ENCODE measurements at regions not wholly inside any gene's neighbourhood (a gene's known extent, or its start where the extent isn't known, plus 50 kb on each side); places are given as distances from the start of the nearest gene placed in this dataset.

DNA sequence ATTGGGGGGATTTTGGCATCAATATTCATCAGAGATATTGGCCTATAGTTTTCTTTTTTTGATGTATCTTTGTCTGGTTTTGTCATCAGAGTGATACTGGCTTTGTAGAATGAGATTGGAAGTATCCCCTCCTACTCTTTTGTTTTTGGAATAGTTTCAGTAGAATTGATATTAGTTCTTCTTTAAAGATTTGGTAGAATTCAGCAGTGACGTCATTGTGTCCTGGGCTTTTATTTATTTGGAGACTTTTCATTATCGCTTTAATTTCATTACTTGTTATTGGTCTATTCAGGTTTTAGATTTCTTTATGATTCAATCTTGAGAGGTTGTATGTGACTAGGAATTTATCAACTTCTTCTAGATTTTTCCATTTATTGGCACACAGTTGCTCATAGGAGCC, 825.5 kb upstream of the NXPH2 start:
- TF ChIP-seq, protein P1, sequence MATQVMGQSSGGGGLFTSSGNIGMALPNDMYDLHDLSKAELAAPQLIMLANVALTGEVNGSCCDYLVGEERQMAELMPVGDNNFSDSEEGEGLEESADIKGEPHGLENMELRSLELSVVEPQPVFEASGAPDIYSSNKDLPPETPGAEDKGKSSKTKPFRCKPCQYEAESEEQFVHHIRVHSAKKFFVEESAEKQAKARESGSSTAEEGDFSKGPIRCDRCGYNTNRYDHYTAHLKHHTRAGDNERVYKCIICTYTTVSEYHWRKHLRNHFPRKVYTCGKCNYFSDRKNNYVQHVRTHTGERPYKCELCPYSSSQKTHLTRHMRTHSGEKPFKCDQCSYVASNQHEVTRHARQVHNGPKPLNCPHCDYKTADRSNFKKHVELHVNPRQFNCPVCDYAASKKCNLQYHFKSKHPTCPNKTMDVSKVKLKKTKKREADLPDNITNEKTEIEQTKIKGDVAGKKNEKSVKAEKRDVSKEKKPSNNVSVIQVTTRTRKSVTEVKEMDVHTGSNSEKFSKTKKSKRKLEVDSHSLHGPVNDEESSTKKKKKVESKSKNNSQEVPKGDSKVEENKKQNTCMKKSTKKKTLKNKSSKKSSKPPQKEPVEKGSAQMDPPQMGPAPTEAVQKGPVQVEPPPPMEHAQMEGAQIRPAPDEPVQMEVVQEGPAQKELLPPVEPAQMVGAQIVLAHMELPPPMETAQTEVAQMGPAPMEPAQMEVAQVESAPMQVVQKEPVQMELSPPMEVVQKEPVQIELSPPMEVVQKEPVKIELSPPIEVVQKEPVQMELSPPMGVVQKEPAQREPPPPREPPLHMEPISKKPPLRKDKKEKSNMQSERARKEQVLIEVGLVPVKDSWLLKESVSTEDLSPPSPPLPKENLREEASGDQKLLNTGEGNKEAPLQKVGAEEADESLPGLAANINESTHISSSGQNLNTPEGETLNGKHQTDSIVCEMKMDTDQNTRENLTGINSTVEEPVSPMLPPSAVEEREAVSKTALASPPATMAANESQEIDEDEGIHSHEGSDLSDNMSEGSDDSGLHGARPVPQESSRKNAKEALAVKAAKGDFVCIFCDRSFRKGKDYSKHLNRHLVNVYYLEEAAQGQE (IDR thresholded peaks at IDR 0.05; ENCODE audit: insufficient replicate concordance, low read depth): no peak
- TF ChIP-seq GABPA (IDR thresholded peaks at IDR 0.05; ENCODE audit: low read depth): no peak
- TF ChIP-seq, protein P2, sequence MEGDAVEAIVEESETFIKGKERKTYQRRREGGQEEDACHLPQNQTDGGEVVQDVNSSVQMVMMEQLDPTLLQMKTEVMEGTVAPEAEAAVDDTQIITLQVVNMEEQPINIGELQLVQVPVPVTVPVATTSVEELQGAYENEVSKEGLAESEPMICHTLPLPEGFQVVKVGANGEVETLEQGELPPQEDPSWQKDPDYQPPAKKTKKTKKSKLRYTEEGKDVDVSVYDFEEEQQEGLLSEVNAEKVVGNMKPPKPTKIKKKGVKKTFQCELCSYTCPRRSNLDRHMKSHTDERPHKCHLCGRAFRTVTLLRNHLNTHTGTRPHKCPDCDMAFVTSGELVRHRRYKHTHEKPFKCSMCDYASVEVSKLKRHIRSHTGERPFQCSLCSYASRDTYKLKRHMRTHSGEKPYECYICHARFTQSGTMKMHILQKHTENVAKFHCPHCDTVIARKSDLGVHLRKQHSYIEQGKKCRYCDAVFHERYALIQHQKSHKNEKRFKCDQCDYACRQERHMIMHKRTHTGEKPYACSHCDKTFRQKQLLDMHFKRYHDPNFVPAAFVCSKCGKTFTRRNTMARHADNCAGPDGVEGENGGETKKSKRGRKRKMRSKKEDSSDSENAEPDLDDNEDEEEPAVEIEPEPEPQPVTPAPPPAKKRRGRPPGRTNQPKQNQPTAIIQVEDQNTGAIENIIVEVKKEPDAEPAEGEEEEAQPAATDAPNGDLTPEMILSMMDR (IDR thresholded peaks at IDR 0.05; ENCODE audit: insufficient read depth, low read length): no peak
- Histone ChIP-seq H3K27ac (replicated peaks) (no peak overlapping the region), H3K4me3 (replicated peaks; ENCODE audit: insufficient read depth, low read length) (no peak overlapping the region), H3K27me3 (ENCODE audit: insufficient read depth, poor library complexity, severe bottlenecking) (no peaks in the 10 kb centered on the region)
- no peak for DNase-seq (ENCODE audit: low read depth in 1 of 2, low spot score in 1 of 2)

DNA sequence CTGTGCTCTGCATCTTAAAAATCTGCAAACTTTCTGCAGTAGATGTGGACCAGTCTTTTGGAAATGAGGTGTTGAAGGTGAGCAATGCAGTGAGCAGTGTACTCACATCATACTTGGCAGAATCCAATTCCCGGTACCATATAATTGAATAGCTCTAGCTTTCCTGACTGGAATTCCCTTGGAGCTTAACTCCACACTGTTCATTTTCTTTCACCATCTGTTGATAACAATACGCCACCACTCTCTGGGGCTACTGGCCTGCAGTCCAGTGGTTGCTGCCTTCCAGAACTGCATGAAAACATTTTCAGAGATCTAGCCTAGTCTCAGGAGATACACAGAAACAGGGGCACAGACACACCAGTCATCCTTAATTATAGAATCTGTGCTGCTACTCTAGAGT, 820.0 kb upstream of the NXPH2 start:
- Histone ChIP-seq H3K27me3 (ENCODE audit: insufficient read depth, poor library complexity, severe bottlenecking) (no peaks in the 10 kb centered on the region), H3K4me3 (replicated peaks; ENCODE audit: insufficient read depth, low read length) (no peak overlapping the region), H3K27ac (replicated peaks) (no peak overlapping the region)
- TF ChIP-seq, protein P1 (IDR thresholded peaks at IDR 0.05; ENCODE audit: insufficient replicate concordance, low read depth): no peak
- TF ChIP-seq SPI1 (IDR thresholded peaks at IDR 0.05; ENCODE audit: borderline replicate concordance, low read depth): no peak
- TF ChIP-seq, protein P2 (IDR thresholded peaks at IDR 0.05; ENCODE audit: insufficient read depth, low read length): no peak
- no peak for TF ChIP-seq GABPA (IDR thresholded peaks at IDR 0.05; ENCODE audit: low read depth)
- no peak for TF ChIP-seq POLR2AphosphoS5 (IDR thresholded peaks at IDR 0.05; ENCODE audit: low read depth)
- DNase-seq (ENCODE audit: low read depth in 1 of 2, low spot score in 1 of 2): no peak

DNA sequence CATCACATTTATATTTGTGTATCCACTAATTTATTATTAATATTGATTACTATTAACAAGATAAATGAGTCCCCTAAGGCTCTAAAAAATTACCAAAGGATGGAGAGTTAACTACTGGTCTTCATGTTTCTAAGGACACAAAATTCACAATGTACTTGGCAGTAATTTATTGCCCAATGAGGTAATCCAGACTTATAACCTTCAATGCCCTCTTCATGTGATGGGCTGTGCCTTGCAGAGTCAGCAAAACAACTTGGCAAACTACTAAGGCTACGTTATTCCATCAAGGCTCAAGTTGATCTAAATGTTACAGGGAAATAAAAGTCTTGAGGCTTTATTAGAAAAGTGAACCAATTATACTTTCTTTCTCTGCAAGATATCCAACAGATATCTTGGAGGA, 804.9 kb upstream of the NXPH2 start:
- no peak overlapping the region for H3K27ac ChIP-seq (replicated peaks)
- TF ChIP-seq SPI1 (IDR thresholded peaks at IDR 0.05; ENCODE audit: borderline replicate concordance, low read depth) (no peak), GABPA (IDR thresholded peaks at IDR 0.05; ENCODE audit: low read depth) (no peak), POLR2AphosphoS5 (IDR thresholded peaks at IDR 0.05; ENCODE audit: low read depth) (no peak)
- TF ChIP-seq, protein P2 (IDR thresholded peaks at IDR 0.05; ENCODE audit: insufficient read depth, low read length): no peak
- TF ChIP-seq, protein P1 (IDR thresholded peaks at IDR 0.05; ENCODE audit: insufficient replicate concordance, low read depth): no peak
- no peaks in the 10 kb centered on the region for H3K27me3 ChIP-seq (ENCODE audit: insufficient read depth, poor library complexity, severe bottlenecking)
- H3K4me3 ChIP-seq (replicated peaks; ENCODE audit: insufficient read depth, low read length): no peak overlapping the region
- DNase-seq (ENCODE audit: low read depth in 1 of 2, low spot score in 1 of 2): no peak
